Right lobe of liver (tissue), 6 donors: ENCODE measurements at regions not wholly inside any gene's neighbourhood (a gene's known extent, or its start where the extent isn't known, plus 50 kb on each side); places are given as distances from the start of the nearest gene placed in this dataset.

Source experiments
- ATAC-seq, 4 donors: fragments of 200-7000 bp; cut with Tn5 transposase; one replicate each; pipeline ENCODE4 v1.9.1; 2020; ENCODE audit warnings: mild to moderate bottlenecking in 4 of 4, moderate library complexity in 4 of 4
- DNase-seq, 3 donors: peaks; one replicate each; pipeline ENCODE4 v3.0.0-alpha.2; 2020
- H3K27ac ChIP-seq, 3 donors: fragments of 200-600 bp; one replicate each; pipeline ENCODE4 v1.8.0; 2022
- H3K27me3 ChIP-seq, 2 donors: fragments of 200-600 bp; one replicate each; pipeline ENCODE4 v1.8.0; 2022
- H3K36me3 ChIP-seq, 4 donors: fragments of 200-600 bp; sonication (generic) in 1 of 4; one replicate each; pipeline versions ENCODE4 v1.5.1 to v1.8.0; 2017 to 2022; ENCODE audit warnings: control low read depth in 1 of 4
- H3K4me1 ChIP-seq, 4 donors: fragments of 200-600 bp; sonication (generic) in 1 of 4; one replicate each; pipeline versions ENCODE4 v1.5.1 to v1.8.0; 2017 to 2022; ENCODE audit warnings: control low read depth in 1 of 4
- H3K4me3 ChIP-seq, 3 donors: fragments of 200-600 bp; one replicate each; pipeline ENCODE4 v1.8.0; 2022
- H3K9me3 ChIP-seq, 4 donors: fragments of 200-600 bp; sonication (generic) in 1 of 4; one replicate each; pipeline versions ENCODE4 v1.5.1 to v1.8.0; 2017 to 2022; ENCODE audit warnings: control low read depth in 1 of 4
- POLR2A ChIP-seq: fragments of 450-650 bp; IDR thresholded peaks from one replicate; pipeline ENCODE4 v1.6.1; 2017; ENCODE audit warnings: antibody characterized with exemption, mild to moderate bottlenecking
- WGBS: methylation state at CpG from one replicate; pipeline ENCODE4 v1.1.6; 2018; ENCODE audit warnings: low coverage, low lambda C conversion rate; ENCODE audit not compliant: insufficient coverage; ENCODE audit errors: missing lambda C conversion rate; 5-methylcytosine and 5-hydroxymethylcytosine counted together
- intact Hi-C, 2 donors: fragments of 100-400 bp; cut with DNase I; formaldehyde crosslinking; loops; one replicate each; pipeline versions ENCODE4 v1.11.2 to v1.14.1; 2022
- TF ChIP-seq, protein P1 (sequence below), 4 donors: fragments of 200-600 bp in 3 of 4; fragments of 450-650 bp in 1 of 4; IDR thresholded peaks; one replicate each; pipeline versions ENCODE4 v1.5.1 to v1.8.0; 2016 to 2022; ENCODE audit warnings: antibody characterized with exemption in 4 of 4, mild to moderate bottlenecking in 2 of 4
- donor health status: DM: no; HTN: yes; CAD: no.
- donor health status: DM: no; HTN: no; CAD: no.
- donor health status: DM: no; HTN: no; CAD: no.
- donor health status: DM: no; HTN: yes; CAD: no.
- donor health status: DM: no; HTN: yes; CAD: no.

DNA sequence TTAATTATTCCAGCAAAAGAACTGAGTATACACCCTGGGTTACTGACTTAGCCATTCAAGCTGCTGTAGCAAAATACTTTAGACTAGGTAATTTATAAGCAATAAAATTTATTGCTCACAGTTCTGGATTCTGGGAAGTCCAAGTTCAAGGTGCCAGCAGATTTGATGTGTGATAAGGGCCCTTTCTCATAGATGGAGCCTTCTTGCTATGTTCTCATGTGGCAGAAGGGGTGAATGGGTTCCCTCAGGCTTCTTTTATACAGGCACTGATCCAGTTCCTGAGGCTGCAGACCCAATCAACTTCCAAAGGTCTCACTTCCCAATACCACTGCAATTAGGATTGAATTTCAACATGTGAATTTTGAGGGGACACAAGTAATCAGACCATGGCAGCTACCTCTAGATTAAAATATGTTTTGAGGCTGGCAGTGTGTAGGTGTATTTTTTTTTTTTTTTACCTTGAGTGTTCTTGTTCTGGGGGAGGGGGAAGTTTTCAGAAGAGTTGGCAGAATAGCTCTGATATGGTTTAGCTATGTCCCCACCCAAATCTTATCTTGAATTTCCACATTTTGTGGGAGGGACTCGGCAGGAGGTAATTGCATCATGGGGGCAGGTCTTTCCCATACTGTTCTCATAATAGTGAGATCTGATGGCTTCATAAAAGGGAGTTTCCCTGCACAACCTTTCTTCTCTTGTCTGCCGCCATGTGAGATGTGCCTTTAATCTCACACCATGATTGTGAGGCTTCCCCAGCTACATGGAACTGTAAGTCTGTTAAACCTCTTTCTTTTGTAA lies 178.2 kb downstream of the RASSF9 start:
- ATAC-seq = no peak
- H3K4me1 ChIP-seq = no peaks in the 10 kb centered on the region
- WGBS = 75% methylated on average over 2 of the region's 2 CpGs

DNA sequence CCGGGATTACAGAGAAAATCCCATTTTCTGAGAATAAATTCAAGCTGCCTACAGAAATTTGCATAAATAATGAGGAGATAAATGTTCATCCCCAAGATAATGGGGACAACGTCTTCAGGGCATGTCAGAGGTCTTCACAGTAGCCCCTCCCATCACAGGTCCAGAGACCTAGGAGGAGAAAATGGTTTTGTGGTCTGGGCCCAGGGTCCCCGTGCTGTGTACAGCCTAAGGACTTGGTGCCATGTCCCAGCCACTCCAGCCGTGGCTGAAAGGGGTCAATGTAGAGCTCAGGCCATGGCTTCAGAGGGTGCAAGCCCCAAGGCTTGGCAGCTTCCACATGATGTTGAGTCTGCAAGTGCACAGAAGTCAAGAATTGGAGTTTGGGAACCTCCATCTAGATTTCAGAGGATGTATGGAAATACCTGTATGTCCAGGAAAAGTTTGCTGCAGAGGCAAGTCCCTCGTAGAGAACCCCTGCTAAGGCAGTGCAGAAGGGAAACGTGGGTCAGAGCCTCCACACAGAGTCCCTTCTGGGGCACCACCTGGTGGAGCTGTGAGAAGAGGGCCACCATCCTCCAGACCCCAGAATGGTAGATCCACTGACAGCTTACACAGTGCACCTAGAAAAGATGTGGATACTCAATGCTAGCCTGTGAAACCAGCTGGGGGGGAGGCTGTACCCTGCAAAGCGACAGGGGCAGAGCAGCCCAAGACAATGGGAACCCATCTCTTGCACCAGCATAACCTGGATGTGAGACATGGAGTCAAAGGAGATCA lies 176.3 kb downstream of the RASSF9 start:
- intact Hi-C loops = no loop called here
- no peaks in the 10 kb centered on the region for H3K27me3 ChIP-seq

More for the DNA sequence above, 178.2 kb downstream of the RASSF9 start:
- Histone ChIP-seq H3K9me3 (no peaks in the 10 kb centered on the region), H3K27ac (no peak overlapping the region), H3K4me3 (no peak overlapping the region), H3K27me3 (no peaks in the 10 kb centered on the region), H3K36me3 (no peaks in the 10 kb centered on the region)
- intact Hi-C loops = no loop called here
- DNase-seq = no peak
- no peak for TF ChIP-seq POLR2A
- TF ChIP-seq, protein P1, sequence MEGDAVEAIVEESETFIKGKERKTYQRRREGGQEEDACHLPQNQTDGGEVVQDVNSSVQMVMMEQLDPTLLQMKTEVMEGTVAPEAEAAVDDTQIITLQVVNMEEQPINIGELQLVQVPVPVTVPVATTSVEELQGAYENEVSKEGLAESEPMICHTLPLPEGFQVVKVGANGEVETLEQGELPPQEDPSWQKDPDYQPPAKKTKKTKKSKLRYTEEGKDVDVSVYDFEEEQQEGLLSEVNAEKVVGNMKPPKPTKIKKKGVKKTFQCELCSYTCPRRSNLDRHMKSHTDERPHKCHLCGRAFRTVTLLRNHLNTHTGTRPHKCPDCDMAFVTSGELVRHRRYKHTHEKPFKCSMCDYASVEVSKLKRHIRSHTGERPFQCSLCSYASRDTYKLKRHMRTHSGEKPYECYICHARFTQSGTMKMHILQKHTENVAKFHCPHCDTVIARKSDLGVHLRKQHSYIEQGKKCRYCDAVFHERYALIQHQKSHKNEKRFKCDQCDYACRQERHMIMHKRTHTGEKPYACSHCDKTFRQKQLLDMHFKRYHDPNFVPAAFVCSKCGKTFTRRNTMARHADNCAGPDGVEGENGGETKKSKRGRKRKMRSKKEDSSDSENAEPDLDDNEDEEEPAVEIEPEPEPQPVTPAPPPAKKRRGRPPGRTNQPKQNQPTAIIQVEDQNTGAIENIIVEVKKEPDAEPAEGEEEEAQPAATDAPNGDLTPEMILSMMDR (IDR thresholded peaks at IDR 0.05) = no peak

DNA sequence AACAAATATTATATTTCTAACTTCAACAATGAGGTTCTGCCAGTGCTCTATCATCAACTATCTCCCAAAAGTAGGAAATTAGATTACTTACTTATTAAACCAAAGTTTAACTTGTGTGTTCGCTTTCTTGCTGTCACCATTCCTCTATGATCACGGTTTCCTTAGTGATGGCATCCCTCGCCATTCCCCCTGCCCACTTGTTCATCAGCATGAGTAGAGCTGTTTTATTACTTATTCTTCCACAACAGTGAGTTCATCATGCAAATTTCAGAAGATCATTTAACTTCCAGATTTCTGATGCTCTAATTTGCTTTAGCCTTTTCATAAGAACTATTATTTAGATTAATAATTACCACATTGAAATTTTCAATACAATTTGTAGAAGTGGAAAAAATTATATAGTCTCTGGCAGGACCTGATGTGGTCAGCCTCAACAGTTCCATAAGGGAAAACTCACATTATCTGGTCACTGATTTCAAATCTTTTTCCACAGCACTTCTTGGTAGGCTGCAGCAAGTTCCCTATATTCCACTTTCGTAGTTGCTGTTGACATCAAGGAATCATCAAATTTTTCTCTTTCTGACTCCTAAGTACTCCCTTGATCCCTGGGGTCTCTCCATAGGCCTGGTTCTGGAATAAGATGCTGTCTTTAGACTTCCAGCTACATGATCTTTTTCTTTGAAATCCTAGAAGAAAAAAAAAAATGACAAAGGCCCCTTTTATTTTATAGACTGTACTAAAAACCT lies 174.6 kb downstream of the RASSF9 start:
- no peaks in the 10 kb centered on the region for H3K36me3 ChIP-seq
- H3K4me1 ChIP-seq = no peaks in the 10 kb centered on the region
- no peak for DNase-seq
- ATAC-seq = no peak
- H3K4me3 ChIP-seq = no peak overlapping the region
- 60% methylated on average over 4 of the region's 4 CpGs for WGBS
- no peaks in the 10 kb centered on the region for H3K9me3 ChIP-seq
- intact Hi-C loops = no loop called here
- no peak overlapping the region for H3K27ac ChIP-seq
- no peaks in the 10 kb centered on the region for H3K27me3 ChIP-seq
- no peak for TF ChIP-seq POLR2A
- TF ChIP-seq, protein P1 (IDR thresholded peaks at IDR 0.05) = no peak

More for the DNA sequence above, 176.3 kb downstream of the RASSF9 start:
- H3K27ac ChIP-seq = no peak overlapping the region
- WGBS = 67% methylated on average over 4 of the region's 7 CpGs
- ATAC-seq = no peak
- no peaks in the 10 kb centered on the region for H3K4me1 ChIP-seq
- H3K4me3 ChIP-seq = no peak overlapping the region
- TF ChIP-seq, protein P1 (IDR thresholded peaks at IDR 0.05) = no peak
- TF ChIP-seq POLR2A = no peak
- no peaks in the 10 kb centered on the region for H3K9me3 ChIP-seq
- DNase-seq = no peak
- H3K36me3 ChIP-seq = no peaks in the 10 kb centered on the region

DNA sequence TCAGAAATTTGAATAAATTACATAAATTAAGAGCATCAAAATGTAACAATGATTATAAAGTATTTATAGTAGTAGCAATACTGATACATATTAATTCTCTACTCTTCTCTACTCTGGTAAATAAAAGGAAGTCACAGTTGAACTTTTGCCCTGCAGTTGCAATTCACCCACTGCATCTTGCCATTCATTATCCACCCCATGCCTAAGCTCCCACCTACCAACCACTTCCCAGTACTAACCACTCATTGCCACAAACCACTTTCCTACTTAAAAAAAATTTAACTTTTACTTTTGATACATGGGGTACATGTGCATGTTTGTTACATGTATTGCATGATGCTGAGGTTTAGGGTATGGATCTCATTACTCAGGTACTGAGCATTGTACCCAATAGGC lies 174.0 kb downstream of the RASSF9 start:
- no peaks in the 10 kb centered on the region for H3K27me3 ChIP-seq

More for the DNA sequence above, 174.0 kb downstream of the RASSF9 start:
- Histone ChIP-seq H3K36me3 (no peaks in the 10 kb centered on the region), H3K27ac (no peak overlapping the region), H3K4me3 (no peak overlapping the region), H3K4me1 (no peaks in the 10 kb centered on the region), H3K9me3 (no peaks in the 10 kb centered on the region)
- no peak for DNase-seq
- no peak for TF ChIP-seq POLR2A
- TF ChIP-seq, protein P1 (IDR thresholded peaks at IDR 0.05) = no peak
- intact Hi-C loops = no loop called here
- no peak for ATAC-seq
